D721Med (cell line): ENCODE measurements at regions not wholly inside any gene's neighbourhood (a gene's known extent, or its start where the extent isn't known, plus 50 kb on each side); places are given as distances from the start of the nearest gene placed in this dataset.

Source experiments
- DNase-seq: peaks from one replicate; pipeline ENCODE4 v3.0.0; 2011; ENCODE audit warnings: low spot score; ENCODE audit not compliant: insufficient read length
- FAIRE-seq: peaks from 2 replicates; lab custom pipeline; 2011; peaks lifted over from hg19 to GRCh38; lab: Jason Lieb, UNC
- TF ChIP-seq, protein P1 (sequence below): IDR thresholded peaks from 2 replicates; pipeline ENCODE4 v1.5.1; 2012; ENCODE audit warnings: mild to moderate bottlenecking, control low read depth; ENCODE audit not compliant: insufficient read depth; ENCODE audit errors: missing control alignments

DNA sequence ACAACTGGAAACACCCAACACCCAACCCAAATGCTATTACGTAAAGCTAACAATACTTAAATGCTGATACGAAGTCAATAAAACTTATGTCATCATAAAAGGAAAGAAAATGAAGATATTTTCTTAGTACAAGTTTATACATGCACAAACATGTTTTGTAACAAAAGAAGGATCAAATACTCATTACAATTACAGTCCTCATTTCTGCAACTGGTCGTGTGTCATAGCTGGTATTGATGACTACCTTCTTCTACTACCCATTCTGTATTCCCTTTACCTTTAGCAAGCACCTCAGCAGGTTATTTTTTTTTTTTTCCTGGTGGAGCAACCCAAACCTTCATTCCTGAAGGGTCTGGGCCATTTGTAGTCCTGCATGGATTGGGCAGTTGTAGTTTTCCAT lies 1298.5 kb downstream of the SUCLG1 start:
- DNase-seq (no peak), FAIRE-seq (no peak)
- TF ChIP-seq, protein P1, sequence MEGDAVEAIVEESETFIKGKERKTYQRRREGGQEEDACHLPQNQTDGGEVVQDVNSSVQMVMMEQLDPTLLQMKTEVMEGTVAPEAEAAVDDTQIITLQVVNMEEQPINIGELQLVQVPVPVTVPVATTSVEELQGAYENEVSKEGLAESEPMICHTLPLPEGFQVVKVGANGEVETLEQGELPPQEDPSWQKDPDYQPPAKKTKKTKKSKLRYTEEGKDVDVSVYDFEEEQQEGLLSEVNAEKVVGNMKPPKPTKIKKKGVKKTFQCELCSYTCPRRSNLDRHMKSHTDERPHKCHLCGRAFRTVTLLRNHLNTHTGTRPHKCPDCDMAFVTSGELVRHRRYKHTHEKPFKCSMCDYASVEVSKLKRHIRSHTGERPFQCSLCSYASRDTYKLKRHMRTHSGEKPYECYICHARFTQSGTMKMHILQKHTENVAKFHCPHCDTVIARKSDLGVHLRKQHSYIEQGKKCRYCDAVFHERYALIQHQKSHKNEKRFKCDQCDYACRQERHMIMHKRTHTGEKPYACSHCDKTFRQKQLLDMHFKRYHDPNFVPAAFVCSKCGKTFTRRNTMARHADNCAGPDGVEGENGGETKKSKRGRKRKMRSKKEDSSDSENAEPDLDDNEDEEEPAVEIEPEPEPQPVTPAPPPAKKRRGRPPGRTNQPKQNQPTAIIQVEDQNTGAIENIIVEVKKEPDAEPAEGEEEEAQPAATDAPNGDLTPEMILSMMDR: no peak

DNA sequence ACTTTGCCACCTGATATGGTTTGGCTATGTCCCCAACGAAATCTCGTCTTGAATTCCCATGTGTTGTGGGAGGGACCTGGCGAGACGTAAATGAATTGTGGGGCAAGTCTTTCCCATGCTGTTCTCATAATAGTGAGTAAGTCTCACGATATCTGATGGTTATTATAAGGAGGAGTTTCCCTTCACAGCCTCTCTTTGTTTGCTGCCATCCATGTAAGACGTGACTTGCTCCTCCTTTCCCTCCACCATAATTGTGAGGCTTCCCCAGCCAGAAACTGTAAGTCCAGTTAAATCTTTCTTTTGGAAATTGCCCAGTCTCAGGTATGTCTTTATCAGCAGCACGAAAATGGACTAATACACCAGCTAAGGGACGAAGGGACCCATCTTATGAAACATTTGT lies 1303.3 kb downstream of the SUCLG1 start:
- DNase-seq (no peak), FAIRE-seq (no peak)
- TF ChIP-seq, protein P1: no peak

DNA sequence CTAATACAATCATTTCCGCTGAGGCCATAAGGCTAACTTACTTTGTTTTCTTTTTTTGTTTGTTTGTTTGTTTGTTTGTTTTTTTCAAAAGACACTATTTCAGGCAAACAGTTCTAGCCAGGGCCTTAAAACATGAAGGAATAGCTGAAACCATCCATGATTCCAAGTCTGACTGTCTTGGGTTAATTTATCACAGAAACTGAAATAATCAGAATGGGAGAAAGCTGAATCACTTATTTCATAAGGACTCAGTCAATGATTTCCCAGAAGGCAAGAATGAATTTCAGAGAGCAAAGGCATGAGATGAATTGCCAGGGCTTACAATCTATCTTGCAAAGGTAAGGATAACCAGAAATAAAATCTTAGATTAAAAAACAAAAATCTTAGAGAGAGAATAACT lies 1315.1 kb downstream of the SUCLG1 start:
- DNase-seq (no peak), FAIRE-seq (no peak)
- TF ChIP-seq, protein P1: no peak

DNA sequence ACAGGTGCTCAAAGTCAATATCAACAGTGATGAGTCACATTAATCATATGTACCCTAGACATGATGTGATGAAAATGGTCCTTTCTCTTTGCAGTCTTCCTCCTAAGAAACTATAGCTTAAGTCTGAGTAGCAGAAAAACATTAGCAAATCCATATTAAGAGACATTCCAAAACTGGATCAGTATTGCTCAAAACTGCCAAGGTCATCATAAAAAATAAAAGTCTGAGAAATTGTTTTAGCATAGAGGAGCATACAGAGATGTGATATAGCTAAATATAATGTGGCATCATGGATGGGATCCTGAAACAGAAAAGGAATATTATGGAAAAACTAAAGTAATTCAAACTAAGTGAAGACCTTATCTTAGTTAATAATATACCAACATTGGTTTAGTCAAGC lies 1316.1 kb downstream of the SUCLG1 start:
- no peak for DNase-seq
- TF ChIP-seq, protein P1: no peak
- FAIRE-seq: no peak

DNA sequence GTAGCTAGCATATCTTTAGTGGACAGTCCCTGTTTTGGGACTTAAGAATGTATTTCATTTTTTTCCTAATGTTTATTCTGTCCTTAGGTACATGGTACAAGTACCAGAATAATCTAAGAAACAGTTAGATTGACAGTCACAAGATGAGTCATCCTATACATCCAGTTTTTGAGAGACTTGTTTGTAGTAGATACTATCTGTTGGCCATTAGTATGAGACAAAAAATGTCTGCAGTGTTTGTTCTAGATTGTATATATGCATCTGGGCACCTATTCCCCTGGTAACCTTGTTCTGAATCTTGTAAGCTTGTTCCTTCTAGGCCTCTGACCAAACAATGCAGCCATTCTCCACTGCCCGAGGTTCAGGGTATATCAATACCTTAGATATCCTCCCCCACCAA lies 1343.5 kb downstream of the SUCLG1 start:
- TF ChIP-seq, protein P1: no peak
- DNase-seq: no peak
- no peak for FAIRE-seq

DNA sequence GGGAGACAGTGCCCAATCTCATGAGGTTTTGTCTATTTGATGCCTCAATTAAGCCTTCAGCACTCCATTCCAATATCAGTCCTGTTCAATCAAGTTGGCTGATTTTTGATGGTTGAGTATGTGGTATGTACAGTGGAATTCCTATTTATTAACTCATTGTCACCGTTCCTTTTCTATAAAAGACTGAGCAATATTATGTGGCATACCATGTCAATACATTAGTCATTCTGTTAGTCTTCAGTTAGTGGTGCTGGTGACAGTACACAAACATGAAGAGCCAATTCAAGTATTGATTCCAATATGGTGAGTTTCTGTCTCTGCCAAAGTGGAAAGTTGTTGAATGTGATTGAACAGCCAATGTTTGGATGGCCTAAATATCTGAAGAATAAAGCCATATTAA lies 1343.9 kb downstream of the SUCLG1 start:
- TF ChIP-seq, protein P1: no peak
- FAIRE-seq: no peak
- no peak for DNase-seq

DNA sequence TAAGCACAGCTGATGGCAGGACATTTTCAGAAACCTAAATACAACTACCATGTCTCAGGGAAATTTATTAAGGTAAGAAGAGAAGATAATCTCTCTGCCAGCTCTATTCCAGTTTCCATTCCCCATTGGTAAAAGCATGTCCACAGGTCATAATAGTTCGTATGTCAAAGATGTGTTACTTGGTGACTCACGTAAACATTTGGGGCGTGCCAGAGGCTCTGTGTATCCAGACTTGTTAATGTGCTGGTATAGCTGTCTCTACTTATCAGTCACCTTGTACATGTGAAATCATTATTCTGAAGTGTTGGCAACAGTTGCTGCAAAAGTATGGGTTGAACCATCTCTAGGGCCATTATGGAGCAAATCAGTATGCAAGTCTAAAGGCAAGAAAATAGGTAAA lies 1345.1 kb downstream of the SUCLG1 start:
- no peak for DNase-seq
- TF ChIP-seq, protein P1: no peak
- no peak for FAIRE-seq
